ENCODE measurements at regions not wholly inside any gene's neighbourhood (a gene's known extent, or its start where the extent isn't known, plus 50 kb on each side); places are given as distances from the start of the nearest gene placed in this dataset.

GRCh38 chr7:114109304-114109703 lies 190.5 kb upstream of the PPP1R3A start:
- H3K9me3 ChIP-seq (ENCODE audit: severe bottlenecking) = no peaks in the 10 kb centered on the region
- H3K4me3 ChIP-seq (ENCODE audit: severe bottlenecking) = no peak overlapping the region
- no peak for DNase-seq (ENCODE audit: low spot score)
- H3K36me3 ChIP-seq (ENCODE audit: low read depth) = no peaks in the 10 kb centered on the region
- H3K27me3 ChIP-seq (ENCODE audit: insufficient read depth, poor library complexity, severe bottlenecking) = peaks cover 8% of the 10 kb centered on the region
- TF ChIP-seq CTCF (IDR thresholded peaks at IDR 0.05; ENCODE audit: poor library complexity, severe bottlenecking) = no peak
- ATAC-seq (ENCODE audit: low read depth) = no peak
- H3K4me1 ChIP-seq (ENCODE audit: insufficient read depth, poor library complexity, severe bottlenecking) = no peaks in the 10 kb centered on the region
- H3K27ac ChIP-seq (ENCODE audit: poor library complexity, severe bottlenecking) = no peak overlapping the region

GRCh38 chr7:114108510-114108909 lies 189.7 kb upstream of the PPP1R3A start:
- Histone ChIP-seq H3K27me3 (ENCODE audit: insufficient read depth, poor library complexity, severe bottlenecking) (peaks cover 8% of the 10 kb centered on the region), H3K9me3 (ENCODE audit: severe bottlenecking) (no peaks in the 10 kb centered on the region), H3K4me3 (ENCODE audit: severe bottlenecking) (no peak overlapping the region), H3K4me1 (ENCODE audit: insufficient read depth, poor library complexity, severe bottlenecking) (no peaks in the 10 kb centered on the region), H3K36me3 (ENCODE audit: low read depth) (no peaks in the 10 kb centered on the region), H3K27ac (ENCODE audit: poor library complexity, severe bottlenecking) (no peak overlapping the region)
- no peak for DNase-seq (ENCODE audit: low spot score)
- no peak for TF ChIP-seq CTCF (IDR thresholded peaks at IDR 0.05; ENCODE audit: poor library complexity, severe bottlenecking)
- no peak for ATAC-seq (ENCODE audit: low read depth)

- no peaks in the 10 kb centered on the region for H3K36me3 ChIP-seq (ENCODE audit: low read depth)
- no peak overlapping the region for H3K4me3 ChIP-seq (ENCODE audit: severe bottlenecking)
- no peak for TF ChIP-seq CTCF (IDR thresholded peaks at IDR 0.05; ENCODE audit: poor library complexity, severe bottlenecking)
- H3K4me1 ChIP-seq (ENCODE audit: insufficient read depth, poor library complexity, severe bottlenecking) = no peaks in the 10 kb centered on the region
- H3K9me3 ChIP-seq (ENCODE audit: severe bottlenecking) = no peaks in the 10 kb centered on the region
- DNase-seq (ENCODE audit: low spot score) (no peak), ATAC-seq (ENCODE audit: low read depth) (no peak)
- peaks cover 12% of the 10 kb centered on the region for H3K27me3 ChIP-seq (ENCODE audit: insufficient read depth, poor library complexity, severe bottlenecking)
- H3K27ac ChIP-seq (ENCODE audit: poor library complexity, severe bottlenecking) = no peak overlapping the region
These were observed 188.7 kb upstream of the PPP1R3A start for GRCh38 chr7:114107522-114107921.

- Histone ChIP-seq H3K36me3 (ENCODE audit: low read depth) (no peaks in the 10 kb centered on the region), H3K9me3 (ENCODE audit: severe bottlenecking) (no peaks in the 10 kb centered on the region)
- ATAC-seq (ENCODE audit: low read depth) = no peak
These were observed 185.2 kb upstream of the PPP1R3A start for GRCh38 chr7:114104035-114104434.

More at GRCh38 chr7:114104035-114104434, 185.2 kb upstream of the PPP1R3A start:
- no peak for TF ChIP-seq CTCF (IDR thresholded peaks at IDR 0.05; ENCODE audit: poor library complexity, severe bottlenecking)
- Histone ChIP-seq H3K27me3 (ENCODE audit: insufficient read depth, poor library complexity, severe bottlenecking) (peaks cover 9% of the 10 kb centered on the region), H3K27ac (ENCODE audit: poor library complexity, severe bottlenecking) (no peak overlapping the region), H3K4me1 (ENCODE audit: insufficient read depth, poor library complexity, severe bottlenecking) (no peaks in the 10 kb centered on the region), H3K4me3 (ENCODE audit: severe bottlenecking) (no peak overlapping the region)
- no peak for DNase-seq (ENCODE audit: low spot score)
